ENCODE measurements at regions not wholly inside any gene's neighbourhood (a gene's known extent, or its start where the extent isn't known, plus 50 kb on each side); places are given as distances from the start of the nearest gene placed in this dataset.

GRCh38 chr18:59056706-59057492 lies 82.8 kb upstream of the SEC11C start:
- intact Hi-C loops (cut with DNase I): loop anchor here in 1 of 2 donors (1.0 to 5.0 kb wide), 3 partner anchors 100 to 276 kb away; no protein-coding TSS in a partner anchor
- ATAC-seq (peak; percentile 56 to 73), DNase-seq (peak; percentile 77)

GRCh38 chr18:59057493-59057795 lies 82.2 kb upstream of the SEC11C start:
- DNase-seq (no peak), ATAC-seq (no peak)
- intact Hi-C loops (cut with DNase I): loop anchor here in 1 of 2 donors (1.0 to 5.0 kb wide), 3 partner anchors 100 to 276 kb away; no protein-coding TSS in a partner anchor

GRCh38 chr18:59057969-59058368 lies 81.7 kb upstream of the SEC11C start:
- no peak for DNase-seq
- no peak for ATAC-seq
- intact Hi-C loops (cut with DNase I): loop anchor here in 1 of 2 donors (1.0 to 5.0 kb wide), 3 partner anchors 101 to 277 kb away; no protein-coding TSS in a partner anchor

GRCh38 chr18:59059140-59059539 lies 80.5 kb upstream of the SEC11C start:
- intact Hi-C loops (cut with DNase I): loop anchor here in 1 of 2 donors (5.0 kb wide), 2 partner anchors 102 to 217 kb away; no protein-coding TSS in a partner anchor
- DNase-seq (no peak), ATAC-seq (no peak)

- DNase-seq (peak; percentile 40), ATAC-seq (peak; percentile 73 to 79)
- intact Hi-C loops (cut with DNase I): loop anchor here in 1 of 2 donors (2.0 to 5.0 kb wide), 2 partner anchors 62 to 193 kb away; no protein-coding TSS in a partner anchor
Measured at GRCh38 chr18:59060551-59060950, 79.1 kb upstream of the SEC11C start.

GRCh38 chr18:59061914-59062642 lies 77.6 kb upstream of the SEC11C start:
- intact Hi-C loops (cut with DNase I): loop anchor here in 1 of 2 donors (2.0 to 5.0 kb wide), 2 partner anchors 63 to 195 kb away; no protein-coding TSS in a partner anchor
- no peak for ATAC-seq
- DNase-seq: no peak

- intact Hi-C loops (cut with DNase I): loop anchor here in 1 of 2 donors (5.0 kb wide), 1 partner anchor 195 kb away; no protein-coding TSS in a partner anchor
- ATAC-seq: no peak
Measured at GRCh38 chr18:59062643-59063006, 77.1 kb upstream of the SEC11C start.

GRCh38 chr18:59063300-59063906 lies 76.3 kb upstream of the SEC11C start:
- no peak for ATAC-seq
- intact Hi-C loops (cut with DNase I): loop anchor here in 1 of 2 donors (5.0 kb wide), 1 partner anchor 196 kb away; no protein-coding TSS in a partner anchor
- no peak for DNase-seq

More at GRCh38 chr18:59062643-59063006, 77.1 kb upstream of the SEC11C start:
- DNase-seq: no peak

GRCh38 chr18:59063912-59064311 lies 75.8 kb upstream of the SEC11C start:
- DNase-seq (no peak), ATAC-seq (no peak)
- intact Hi-C loops (cut with DNase I): loop anchor here in 1 of 2 donors (5.0 kb wide), 1 partner anchor 197 kb away; no protein-coding TSS in a partner anchor

GRCh38 chr18:59065684-59066083 lies 74.0 kb upstream of the SEC11C start:
- ATAC-seq: no peak
- DNase-seq: no peak
- intact Hi-C loops (cut with DNase I): no loop called here

- ATAC-seq: no peak
- intact Hi-C loops (cut with DNase I): no loop called here
- DNase-seq: no peak
Measured at GRCh38 chr18:59067873-59068272, 71.8 kb upstream of the SEC11C start.

- intact Hi-C loops (cut with DNase I): no loop called here
- DNase-seq (no peak), ATAC-seq (no peak)
Measured at GRCh38 chr18:59068276-59069071, 71.2 kb upstream of the SEC11C start.

- ATAC-seq (peak; percentile 89 to 90), DNase-seq (peak; percentile 90)
- intact Hi-C loops (cut with DNase I): loop anchor here (1.0 to 10.0 kb wide), 3 partner anchors 289 to 546 kb away; no protein-coding TSS in a partner anchor
Measured at GRCh38 chr18:59070181-59070912, 69.3 kb upstream of the SEC11C start.

GRCh38 chr18:59072727-59073421 lies 66.8 kb upstream of the SEC11C start:
- intact Hi-C loops (cut with DNase I): loop anchor here in 1 of 2 donors (10.0 kb wide), 1 partner anchor 548 kb away; no protein-coding TSS in a partner anchor
- ATAC-seq: no peak
- no peak for DNase-seq

- DNase-seq (no peak), ATAC-seq (peak; percentile 75 to 91)
- intact Hi-C loops (cut with DNase I): loop anchor here in 1 of 2 donors (10.0 kb wide), 1 partner anchor 551 kb away; no protein-coding TSS in a partner anchor
Measured at GRCh38 chr18:59075923-59076322, 63.8 kb upstream of the SEC11C start.

GRCh38 chr18:59079264-59079663 lies 60.4 kb upstream of the SEC11C start:
- intact Hi-C loops (cut with DNase I): loop anchor here in 1 of 2 donors (10.0 kb wide), 1 partner anchor 554 kb away; no protein-coding TSS in a partner anchor
- DNase-seq (no peak), ATAC-seq (no peak)
